Effector CD8-positive, alpha-beta T cell (primary cell): ENCODE measurements at regions not wholly inside any gene's neighbourhood (a gene's known extent, or its start where the extent isn't known, plus 50 kb on each side); places are given as distances from the start of the nearest gene placed in this dataset.
"Not testable (repeated sequence)": the region's sequence is repeated elsewhere in the genome, so short reads cannot be mapped to it uniquely, and the experiment has no call there.

ENCODE experiments used
- DNase-seq: peaks from one replicate; lab custom pipeline; 2025; lab: John Stamatoyannopoulos, UW

- DNase-seq, result no peak
Observed at GRCh38 chr9:96156171-96156974, 145.6 kb downstream of the HSD17B3 start.

DNA sequence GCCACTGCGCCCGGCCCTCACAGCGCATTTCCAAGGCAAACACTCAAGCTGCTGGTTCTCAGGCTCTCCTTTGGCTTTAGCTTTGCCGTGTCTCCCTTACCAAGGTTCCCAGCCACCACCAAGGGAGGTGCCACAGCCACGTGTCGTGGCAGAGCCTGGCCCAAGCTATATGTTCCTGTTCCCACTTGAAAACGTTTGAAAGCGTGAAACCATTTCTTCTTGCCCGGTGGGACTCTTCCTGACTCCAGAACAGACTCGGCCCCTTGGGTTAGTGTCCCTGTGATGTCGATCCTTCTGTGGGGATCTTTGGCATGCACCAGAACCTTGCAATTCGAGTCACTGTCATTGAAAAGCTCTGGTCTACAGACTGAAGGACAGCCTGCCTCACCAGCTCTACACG, 147.9 kb downstream of the HSD17B3 start:
- no peak for DNase-seq

- DNase-seq, result no peak
Observed at GRCh38 chr9:96152550-96152949, 149.4 kb downstream of the HSD17B3 start.

- DNase-seq, result no peak
Observed at GRCh38 chr9:96150324-96151227, 151.4 kb downstream of the HSD17B3 start.

- DNase-seq, result no peak
Observed at GRCh38 chr9:96149533-96150280, 152.3 kb downstream of the HSD17B3 start.

DNA sequence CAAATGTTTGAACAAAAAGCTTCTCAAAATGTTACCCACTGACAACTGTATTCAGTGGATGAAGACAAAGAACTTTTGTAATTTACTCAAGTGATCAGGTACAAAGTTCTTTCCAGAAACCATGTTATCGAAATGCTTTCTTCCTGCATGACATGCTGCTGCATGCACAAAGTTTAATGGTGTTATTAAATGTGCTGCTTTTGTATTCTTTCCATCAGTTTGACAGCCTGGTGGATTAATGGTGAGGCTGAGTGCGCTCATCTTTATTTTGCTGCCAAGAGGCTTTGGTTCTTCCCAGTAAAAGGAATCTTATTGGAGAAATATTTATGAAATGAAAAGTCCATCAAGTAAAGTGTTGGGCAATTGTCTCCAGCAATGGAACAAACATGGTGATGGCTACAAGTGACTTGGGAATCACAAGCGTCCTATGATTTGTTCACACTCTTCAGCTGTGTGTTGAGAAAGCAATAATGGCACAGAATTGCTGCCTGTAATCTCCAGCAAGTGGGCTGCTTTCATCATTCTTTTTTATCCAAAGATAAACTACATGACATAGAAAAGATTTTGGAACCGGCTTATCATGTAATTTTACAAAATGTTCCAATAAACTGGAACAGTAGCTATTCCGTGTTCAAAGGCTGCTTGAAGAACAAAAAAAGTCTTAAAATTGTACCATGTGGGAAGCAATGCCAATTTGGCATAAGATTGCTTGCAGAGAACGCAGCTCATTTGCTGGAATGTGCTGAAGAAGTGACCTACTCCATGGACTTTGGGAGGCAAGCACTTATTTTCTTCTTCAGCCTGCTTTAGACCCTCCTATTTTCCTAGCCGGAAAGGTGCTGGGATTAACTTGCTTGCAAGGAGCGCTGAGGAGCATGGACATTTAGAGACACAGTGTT, 153.1 kb downstream of the HSD17B3 start:
- no peak for DNase-seq

DNA sequence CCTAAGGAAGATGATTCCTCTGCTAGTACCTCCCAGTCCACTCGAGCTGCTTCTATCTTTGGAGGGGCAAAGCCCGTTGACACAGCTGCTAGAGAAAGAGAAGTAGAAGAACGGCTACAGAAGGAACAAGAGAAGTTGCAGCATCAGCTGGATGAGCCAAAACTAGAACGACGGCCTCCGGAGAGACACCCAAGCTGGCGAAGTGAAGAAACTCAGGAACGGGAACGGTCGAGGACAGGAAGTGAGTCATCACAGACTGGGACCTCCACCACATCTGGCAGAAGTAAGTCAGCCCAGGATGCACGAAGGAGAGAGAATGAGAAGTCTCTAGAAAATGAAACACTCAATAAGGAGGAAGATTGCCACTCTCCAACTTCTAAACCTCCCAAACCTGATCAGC, 154.9 kb downstream of the HSD17B3 start:
- not testable (repeated sequence) for DNase-seq

- DNase-seq, result no peak
Observed at GRCh38 chr9:96141666-96142065, 160.3 kb downstream of the HSD17B3 start.

GRCh38 chr9:96141128-96141474, 160.9 kb downstream of the HSD17B3 start:
- DNase-seq, result no peak

GRCh38 chr9:96140296-96141127, 161.5 kb downstream of the HSD17B3 start:
- no peak for DNase-seq

- no peak for DNase-seq
Observed at GRCh38 chr9:96139592-96140295, 162.2 kb downstream of the HSD17B3 start.

GRCh38 chr9:96138616-96139015, 163.4 kb downstream of the HSD17B3 start:
- no peak for DNase-seq

GRCh38 chr9:96137671-96138429, 164.1 kb downstream of the HSD17B3 start:
- DNase-seq, result no peak

DNA sequence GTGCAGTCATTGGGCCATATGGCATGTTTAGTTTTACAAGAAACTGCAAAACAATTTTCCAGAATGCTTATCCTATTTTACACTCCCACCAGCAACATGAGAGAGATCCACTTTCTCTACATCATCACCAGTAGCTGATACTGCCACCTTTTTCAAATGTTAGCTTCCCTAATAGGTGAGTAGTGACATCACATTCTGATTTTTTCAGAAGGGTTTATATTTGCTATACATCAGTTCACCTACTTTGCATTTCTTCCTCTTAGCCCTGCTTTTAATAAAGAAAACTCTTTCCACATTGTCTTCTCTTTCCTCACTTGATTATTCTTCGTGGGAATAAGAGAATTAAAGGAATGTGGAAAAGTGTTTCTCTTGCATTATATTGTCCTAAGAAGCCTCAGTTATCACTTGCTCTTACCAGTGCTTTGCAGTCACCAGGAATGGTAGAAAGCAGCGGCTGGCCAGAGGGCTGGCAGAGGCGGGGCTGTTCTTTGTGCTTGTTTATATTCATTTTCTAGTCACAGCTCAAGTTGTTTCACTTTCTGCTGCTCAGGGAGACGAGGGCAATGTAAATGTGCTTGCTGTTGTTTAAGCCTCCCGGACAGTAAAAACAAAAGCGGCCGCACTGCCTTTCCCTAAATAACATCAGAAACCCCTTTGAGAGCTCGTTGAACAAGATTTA, 164.8 kb downstream of the HSD17B3 start:
- no peak for DNase-seq

GRCh38 chr9:96135753-96136290, 166.2 kb downstream of the HSD17B3 start:
- DNase-seq, result no peak

DNA sequence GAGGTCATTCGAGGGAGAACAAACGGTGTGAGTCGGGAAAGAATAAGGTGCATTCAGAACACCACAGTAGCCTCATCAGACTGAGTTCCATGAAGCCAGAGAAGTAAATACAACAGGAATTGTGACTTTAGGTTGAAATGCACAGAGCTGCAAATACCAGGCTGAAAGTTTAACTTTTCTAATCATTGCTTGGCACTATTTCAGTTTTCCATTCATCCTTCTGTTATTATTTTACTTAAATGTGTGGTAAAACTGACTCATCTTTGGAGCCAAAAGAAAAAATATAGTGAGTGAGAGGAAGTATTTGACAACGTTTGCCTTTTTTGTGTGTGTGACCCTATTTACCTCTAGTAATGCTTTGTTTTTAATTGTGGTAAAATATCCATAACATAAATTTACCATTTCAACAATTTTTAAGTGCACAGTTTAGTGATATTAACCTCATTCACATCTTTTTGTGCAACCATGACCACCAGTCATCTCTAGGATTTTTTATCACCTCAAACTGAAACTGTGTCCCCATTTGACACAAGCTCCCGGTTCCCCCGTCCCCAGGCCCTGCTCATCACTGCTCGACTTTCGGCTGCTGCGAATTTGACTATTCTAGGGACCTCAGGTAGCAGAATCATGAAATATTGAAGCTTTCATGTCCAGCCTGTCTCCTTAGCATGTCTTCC, 166.8 kb downstream of the HSD17B3 start:
- DNase-seq, result no peak

- DNase-seq, result no peak
Observed at GRCh38 chr9:96133321-96134021, 168.5 kb downstream of the HSD17B3 start.
